IMR-90 (cell line): ENCODE measurements at regions not wholly inside any gene's neighbourhood (a gene's known extent, or its start where the extent isn't known, plus 50 kb on each side); places are given as distances from the start of the nearest gene placed in this dataset.

ENCODE experiments used
- ATAC-seq: fragments of 200-7000 bp; cut with Tn5 transposase; 2 replicates; pipeline ENCODE4 v1.9.1; 2020; ENCODE audit warnings: low read depth, mild to moderate bottlenecking, moderate library complexity
- BruUV-seq: library from RNA; stranded (reverse); fragments of 400-500 nt; replicated peaks from 2 replicates; lab custom pipeline; 2021; lab: Mats Ljungman, UMichigan
- CTCF ChIA-PET: fragments of 300-600 bp; formaldehyde crosslinking; extraction: SDS; loops from one replicate; lab custom pipeline; 2021; ENCODE audit warnings: antibody characterized with exemption; lab: Yijun Ruan, JAX
- POLR2A ChIA-PET: fragments of 300-600 bp; sonication (Branson Sonifier 250); formaldehyde crosslinking; loops from one replicate; lab custom pipeline; 2022; ENCODE audit warnings: antibody characterized with exemption; ENCODE audit not compliant: unreplicated experiment; lab: Charles Lee
- DNase-seq: peaks from one replicate; pipeline ENCODE4 v3.0.0; 2013
- H2AFZ ChIP-seq: replicated peaks from 2 replicates; pipeline ENCODE3; 2013; ENCODE audit warnings: low read length, mild to moderate bottlenecking; ENCODE audit not compliant: poor library complexity
- H2AK5ac ChIP-seq: 2 replicates; pipeline ENCODE4 v1.6.1; 2013; ENCODE audit warnings: low read depth, low read length, inconsistent platforms
- H2AK9ac ChIP-seq: replicated peaks from 2 replicates; pipeline ENCODE3; 2013; ENCODE audit warnings: mild to moderate bottlenecking, low read depth, low read length, moderate library complexity; ENCODE audit not compliant: poor library complexity
- H2BK120ac ChIP-seq: 2 replicates; pipeline ENCODE4 v1.6.1; 2013; ENCODE audit warnings: low read depth, low read length, inconsistent platforms
- H2BK15ac ChIP-seq: 3 replicates; pipeline ENCODE4 v1.6.1; 2013; ENCODE audit warnings: low read depth, low read length, inconsistent platforms
- H2BK20ac ChIP-seq: 2 replicates; pipeline ENCODE4 v1.6.1; 2013; ENCODE audit warnings: low read depth, mild to moderate bottlenecking, inconsistent platforms, low read length, moderate library complexity
- H2BK5ac ChIP-seq: 2 replicates; pipeline ENCODE4 v1.6.1; 2013; ENCODE audit warnings: mild to moderate bottlenecking, low read depth, low read length, inconsistent platforms; ENCODE audit not compliant: poor library complexity, severe bottlenecking
- H3K14ac ChIP-seq: replicated peaks from 2 replicates; pipeline ENCODE4 v1.6.1; 2013; ENCODE audit warnings: low read depth, low read length, inconsistent platforms
- H3K18ac ChIP-seq: 2 replicates; pipeline ENCODE4 v1.6.1; 2013; ENCODE audit warnings: low read depth, low read length, control low read depth
- H3K23ac ChIP-seq: 2 replicates; pipeline ENCODE4 v1.6.1; 2013; ENCODE audit warnings: low read depth, low read length, inconsistent platforms
- H3K27ac ChIP-seq: 2 replicates; pipeline ENCODE4 v1.5.1; 2013; ENCODE audit warnings: mild to moderate bottlenecking, control low read depth, low read length; ENCODE audit not compliant: insufficient read depth
- H3K27me3 ChIP-seq: 2 replicates; pipeline ENCODE4 v1.6.1; 2013; ENCODE audit warnings: low read length; ENCODE audit not compliant: control insufficient read depth, insufficient read depth
- H3K36me3 ChIP-seq: 2 replicates; pipeline ENCODE4 v1.6.1; 2013; ENCODE audit warnings: low read length, mixed read lengths; ENCODE audit not compliant: control insufficient read depth, insufficient read depth
- H3K4ac ChIP-seq: 2 replicates; pipeline ENCODE4 v1.6.1; 2013; ENCODE audit warnings: low read depth, low read length, inconsistent platforms
- H3K4me1 ChIP-seq: 2 replicates; pipeline ENCODE4 v1.6.1; 2013; ENCODE audit warnings: low read length, mixed read lengths; ENCODE audit not compliant: control insufficient read depth, insufficient read depth
- H3K4me2 ChIP-seq: 2 replicates; pipeline ENCODE4 v1.6.1; 2013; ENCODE audit warnings: low read depth, mild to moderate bottlenecking, control low read depth, low read length, moderate library complexity
- H3K4me3 ChIP-seq: 2 replicates; pipeline ENCODE4 v1.5.1; 2013; ENCODE audit warnings: low read depth, mild to moderate bottlenecking, control low read depth, low read length, moderate library complexity; ENCODE audit not compliant: insufficient read depth
- H3K56ac ChIP-seq: 2 replicates; pipeline ENCODE4 v1.6.1; 2013; ENCODE audit warnings: low read length, inconsistent platforms; ENCODE audit not compliant: insufficient read depth; ENCODE audit errors: extremely low read depth
- H3K79me1 ChIP-seq, 2 experiments: 2 replicates each; pipeline ENCODE4 v1.6.1; 2013; ENCODE audit warnings: low read length in 2 of 2, inconsistent platforms in 1 of 2, low read depth in 1 of 2
- H3K9ac ChIP-seq: 2 replicates; pipeline ENCODE4 v1.6.1; 2013; ENCODE audit warnings: low read depth, low read length, control low read depth
- H3K9me1 ChIP-seq: 2 replicates; pipeline ENCODE4 v1.6.1; 2013; ENCODE audit warnings: low read length, inconsistent platforms; ENCODE audit not compliant: insufficient read depth
- H3K9me3 ChIP-seq: 2 replicates; pipeline ENCODE4 v1.6.1; 2013; ENCODE audit warnings: low read length; ENCODE audit not compliant: control insufficient read depth, insufficient read depth
- H4K20me1 ChIP-seq: 2 replicates; pipeline ENCODE4 v1.6.1; 2013; ENCODE audit warnings: low read length, inconsistent platforms; ENCODE audit not compliant: insufficient read depth
- H4K5ac ChIP-seq: 2 replicates; pipeline ENCODE4 v1.6.1; 2013; ENCODE audit warnings: mild to moderate bottlenecking, low read depth, low read length, control low read depth
- H4K8ac ChIP-seq, 2 experiments: 2 replicates each; pipeline ENCODE4 v1.6.1; 2013; ENCODE audit warnings: low read depth in 2 of 2, low read length in 2 of 2, control low read depth in 1 of 2, inconsistent platforms in 1 of 2
- H4K91ac ChIP-seq: 2 replicates; pipeline ENCODE4 v1.6.1; 2013; ENCODE audit warnings: low read depth, low read length, inconsistent platforms; ENCODE audit not compliant: insufficient read depth
- BHLHE40 ChIP-seq: fragments of 150-350 bp; IDR thresholded peaks from 2 replicates; pipeline ENCODE4 v1.6.1; 2016; ENCODE audit warnings: mild to moderate bottlenecking, low read depth, low read length
- CEBPB ChIP-seq: IDR thresholded peaks from 2 replicates; pipeline ENCODE4 v1.6.1; 2012; ENCODE audit warnings: low read depth, low read length, improper control_type of control experiment
- CHD1 ChIP-seq: IDR thresholded peaks from 2 replicates; pipeline ENCODE4 v1.6.1; 2012; ENCODE audit warnings: low read depth, low read length, improper control_type of control experiment
- FOS ChIP-seq: fragments of 150-350 bp; IDR thresholded peaks from 2 replicates; pipeline ENCODE4 v1.6.1; 2016; ENCODE audit warnings: low read depth, low read length
- MAFK ChIP-seq: IDR thresholded peaks from 2 replicates; pipeline ENCODE4 v1.6.1; 2012; ENCODE audit warnings: low read depth, low read length, improper control_type of control experiment
- MAZ ChIP-seq: IDR thresholded peaks from 2 replicates; pipeline ENCODE4 v1.6.1; 2012; ENCODE audit warnings: low read depth, mild to moderate bottlenecking, low read length, improper control_type of control experiment, moderate library complexity, borderline replicate concordance
- MXI1 ChIP-seq: IDR thresholded peaks from 2 replicates; pipeline ENCODE4 v1.6.1; 2012; ENCODE audit warnings: low read depth, mild to moderate bottlenecking, low read length, moderate library complexity, borderline replicate concordance
- NFE2L2 ChIP-seq: fragments of 150-350 bp; IDR thresholded peaks from 2 replicates; pipeline ENCODE4 v1.6.1; 2016; ENCODE audit warnings: low read depth, mild to moderate bottlenecking, low read length
- POLR2A ChIP-seq: IDR thresholded peaks from 2 replicates; pipeline ENCODE4 v1.6.1; 2012; ENCODE audit warnings: mild to moderate bottlenecking, low read depth, low read length
- RAD21 ChIP-seq: IDR thresholded peaks from 2 replicates; pipeline ENCODE4 v1.6.1; 2012; ENCODE audit warnings: low read length, improper control_type of control experiment
- RCOR1 ChIP-seq: IDR thresholded peaks from 2 replicates; pipeline ENCODE4 v1.6.1; 2012; ENCODE audit warnings: mild to moderate bottlenecking, low read length, improper control_type of control experiment; ENCODE audit not compliant: insufficient replicate concordance
- RFX5 ChIP-seq: IDR thresholded peaks from 2 replicates; pipeline ENCODE4 v1.8.0; 2012; ENCODE audit warnings: low read depth, mild to moderate bottlenecking, low read length, moderate library complexity
- SMC3 ChIP-seq: fragments of 150-350 bp; IDR thresholded peaks from 2 replicates; pipeline ENCODE4 v1.6.1; 2016; ENCODE audit warnings: low read depth, mild to moderate bottlenecking, antibody characterized with exemption, low read length, moderate library complexity
- WGBS, 2 experiments: methylation state at CpG; one replicate each; pipeline versions ENCODE4 v1.1.5 to v1.1.7; 2013; ENCODE audit warnings: missing lambda C conversion rate in 2 of 2; ENCODE audit not compliant: insufficient read length in 1 of 2; ENCODE audit errors: extremely low coverage in 2 of 2; 5-methylcytosine and 5-hydroxymethylcytosine counted together
- dilution Hi-C: fragments of 300-500 bp; cut with HindIII; formaldehyde crosslinking; loops from one replicate; pipeline ENCODE4 v1.14.3; 2018; ENCODE audit warnings: low sequenced_read_pairs; ENCODE audit not compliant: unreplicated experiment
- in situ Hi-C: fragments of 300-500 bp; cut with MboI; formaldehyde crosslinking; loops from 3 replicates; pipeline ENCODE4 v1.14.3; 2019; ENCODE audit warnings: low sequenced_read_pairs, inconsistent platforms, mixed read lengths
- intact Hi-C: fragments of 100-400 bp; cut with micrococcal nuclease; formaldehyde crosslinking; loops from 2 replicates; pipeline ENCODE4 v1.10.0; 2022
- TF ChIP-seq, protein P1 (sequence below): fragments of 150-350 bp; IDR thresholded peaks from 2 replicates; pipeline ENCODE4 v1.6.1; 2017; ENCODE audit warnings: mild to moderate bottlenecking, antibody characterized with exemption, low read length, low read depth
- TF ChIP-seq, protein P2 (sequence below): fragments of 150-350 bp; IDR thresholded peaks from 2 replicates; pipeline ENCODE4 v1.6.1; 2016; ENCODE audit warnings: low read depth, mild to moderate bottlenecking, low read length, moderate library complexity, borderline replicate concordance
- TF ChIP-seq, protein P3 (sequence below): conservative IDR thresholded peaks from 2 replicates; pipeline ENCODE4 v1.5.1; 2012; ENCODE audit warnings: mild to moderate bottlenecking, low read depth, low read length, improper control_type of control experiment

DNA sequence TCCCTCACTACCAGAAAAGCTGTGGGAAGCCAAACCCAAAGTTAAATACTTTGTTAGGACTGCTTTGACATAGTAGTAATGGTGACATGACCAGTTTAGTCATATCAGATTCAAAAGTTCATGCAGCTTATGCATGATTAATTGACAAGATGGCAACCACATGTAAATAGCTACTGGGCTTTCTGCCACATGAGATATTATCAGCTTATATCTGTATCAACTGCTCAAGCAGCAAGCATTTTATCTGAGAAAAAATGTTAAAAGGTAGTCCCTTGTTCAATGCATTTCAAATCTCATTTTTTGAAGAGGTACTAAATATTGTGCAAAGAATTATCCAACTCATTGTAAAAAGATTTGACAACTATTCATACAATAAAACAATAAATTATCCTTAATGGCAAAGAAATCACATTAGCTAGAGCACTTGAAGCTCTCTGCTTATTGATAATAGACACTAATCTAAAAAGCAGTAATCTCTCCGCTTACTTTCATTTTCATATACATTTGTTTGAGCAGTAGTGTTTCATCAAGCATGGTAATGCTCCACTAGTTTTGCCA, 993.6 kb upstream of the NXPH2 start:
- POLR2A ChIA-PET = no interaction called here
- Histone ChIP-seq H3K4me3 (no peak overlapping the region), H3K27ac (no peak overlapping the region), H3K36me3 (no peaks in the 10 kb centered on the region), H2BK120ac (no peak overlapping the region), H3K9ac (no peak overlapping the region), H3K23ac (no peak overlapping the region), H4K8ac (no peak overlapping the region), H3K27me3 (no peaks in the 10 kb centered on the region), H3K9me3 (peaks cover 3% of the 10 kb centered on the region; the same call in 1 of the 2 replicates), H3K4me1 (no peaks in the 10 kb centered on the region), H2AK9ac (no peak overlapping the region), H3K9me1 (no peaks in the 10 kb centered on the region), H2AK5ac (no peak overlapping the region), H3K56ac (no peak overlapping the region), H2BK5ac (no peak overlapping the region), H3K18ac (no peak overlapping the region), H4K5ac (no peak overlapping the region), H4K91ac (no peak overlapping the region), H3K4me2 (no peak overlapping the region), H2BK15ac (no peak overlapping the region), H2BK20ac (no peak overlapping the region), H3K79me1 (no peaks in the 10 kb centered on the region), H4K20me1 (no peaks in the 10 kb centered on the region), H3K14ac (no peak overlapping the region), H2AFZ (no peak overlapping the region), H3K4ac (no peak overlapping the region)
- DNase-seq (no peak), ATAC-seq (no peak)
- no peak for TF ChIP-seq RFX5
- TF ChIP-seq CHD1 = no peak
- TF ChIP-seq MXI1 = no peak
- TF ChIP-seq CEBPB = no peak
- no peak for TF ChIP-seq FOS
- no peak for TF ChIP-seq POLR2A
- TF ChIP-seq RAD21 = no peak
- no peak for TF ChIP-seq SMC3
- TF ChIP-seq NFE2L2 = no peak
- TF ChIP-seq, protein P1, sequence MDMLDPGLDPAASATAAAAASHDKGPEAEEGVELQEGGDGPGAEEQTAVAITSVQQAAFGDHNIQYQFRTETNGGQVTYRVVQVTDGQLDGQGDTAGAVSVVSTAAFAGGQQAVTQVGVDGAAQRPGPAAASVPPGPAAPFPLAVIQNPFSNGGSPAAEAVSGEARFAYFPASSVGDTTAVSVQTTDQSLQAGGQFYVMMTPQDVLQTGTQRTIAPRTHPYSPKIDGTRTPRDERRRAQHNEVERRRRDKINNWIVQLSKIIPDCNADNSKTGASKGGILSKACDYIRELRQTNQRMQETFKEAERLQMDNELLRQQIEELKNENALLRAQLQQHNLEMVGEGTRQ = no peak
- TF ChIP-seq, protein P2, sequence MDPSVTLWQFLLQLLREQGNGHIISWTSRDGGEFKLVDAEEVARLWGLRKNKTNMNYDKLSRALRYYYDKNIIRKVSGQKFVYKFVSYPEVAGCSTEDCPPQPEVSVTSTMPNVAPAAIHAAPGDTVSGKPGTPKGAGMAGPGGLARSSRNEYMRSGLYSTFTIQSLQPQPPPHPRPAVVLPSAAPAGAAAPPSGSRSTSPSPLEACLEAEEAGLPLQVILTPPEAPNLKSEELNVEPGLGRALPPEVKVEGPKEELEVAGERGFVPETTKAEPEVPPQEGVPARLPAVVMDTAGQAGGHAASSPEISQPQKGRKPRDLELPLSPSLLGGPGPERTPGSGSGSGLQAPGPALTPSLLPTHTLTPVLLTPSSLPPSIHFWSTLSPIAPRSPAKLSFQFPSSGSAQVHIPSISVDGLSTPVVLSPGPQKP = no peak
- TF ChIP-seq MAFK = no peak
- TF ChIP-seq RCOR1 = no peak
- no peak for TF ChIP-seq MAZ
- TF ChIP-seq, protein P3, sequence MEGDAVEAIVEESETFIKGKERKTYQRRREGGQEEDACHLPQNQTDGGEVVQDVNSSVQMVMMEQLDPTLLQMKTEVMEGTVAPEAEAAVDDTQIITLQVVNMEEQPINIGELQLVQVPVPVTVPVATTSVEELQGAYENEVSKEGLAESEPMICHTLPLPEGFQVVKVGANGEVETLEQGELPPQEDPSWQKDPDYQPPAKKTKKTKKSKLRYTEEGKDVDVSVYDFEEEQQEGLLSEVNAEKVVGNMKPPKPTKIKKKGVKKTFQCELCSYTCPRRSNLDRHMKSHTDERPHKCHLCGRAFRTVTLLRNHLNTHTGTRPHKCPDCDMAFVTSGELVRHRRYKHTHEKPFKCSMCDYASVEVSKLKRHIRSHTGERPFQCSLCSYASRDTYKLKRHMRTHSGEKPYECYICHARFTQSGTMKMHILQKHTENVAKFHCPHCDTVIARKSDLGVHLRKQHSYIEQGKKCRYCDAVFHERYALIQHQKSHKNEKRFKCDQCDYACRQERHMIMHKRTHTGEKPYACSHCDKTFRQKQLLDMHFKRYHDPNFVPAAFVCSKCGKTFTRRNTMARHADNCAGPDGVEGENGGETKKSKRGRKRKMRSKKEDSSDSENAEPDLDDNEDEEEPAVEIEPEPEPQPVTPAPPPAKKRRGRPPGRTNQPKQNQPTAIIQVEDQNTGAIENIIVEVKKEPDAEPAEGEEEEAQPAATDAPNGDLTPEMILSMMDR = no peak
- TF ChIP-seq BHLHE40 = no peak
- intact Hi-C loops (loop anchor here (10.0 kb wide), 1 partner anchor 279 kb away; no protein-coding TSS in a partner anchor), dilution Hi-C loops (no loop called here), in situ Hi-C loops (no loop called here)
- no CpG with 5 or more reads among the region's 1 CpG for WGBS, 2 experiments
- CTCF ChIA-PET = no interaction called here
- BruUV-seq = no TSS peak
